OCI-LY7 (cell line): ENCODE measurements at regions not wholly inside any gene's neighbourhood (a gene's known extent, or its start where the extent isn't known, plus 50 kb on each side); places are given as distances from the start of the nearest gene placed in this dataset.

ENCODE experiments used
- BruUV-seq: library from RNA; stranded (reverse); fragments of 400-500 nt; replicated peaks from 2 replicates; lab custom pipeline; 2021; lab: Mats Ljungman, UMichigan
- CTCF ChIA-PET: fragments of 300-600 bp; sonication (Branson Sonifier 250); formaldehyde crosslinking; loops from one replicate; lab custom pipeline; 2022; ENCODE audit warnings: antibody characterized with exemption; ENCODE audit not compliant: unreplicated experiment; lab: Charles Lee
- POLR2A ChIA-PET: fragments of 300-600 bp; sonication (Branson Sonifier 250); formaldehyde crosslinking; loops from one replicate; lab custom pipeline; 2022; ENCODE audit warnings: antibody characterized with exemption; lab: Charles Lee
- DNase-seq: peaks from one replicate; pipeline ENCODE4 v3.0.0-alpha.2; 2015; ENCODE audit warnings: low spot score
- H2AFZ ChIP-seq: fragments of 200-600 bp; sonication (generic), shearing (Covaris generic); 2 replicates; pipeline ENCODE4 v1.6.1; 2014; ENCODE audit warnings: mild to moderate bottlenecking, antibody characterized with exemption, low read length, moderate library complexity
- H3K27ac ChIP-seq: fragments of 200-600 bp; sonication (generic); 2 replicates; pipeline ENCODE4 v1.5.1; 2014; ENCODE audit warnings: mixed run types, low read depth, mild to moderate bottlenecking, moderate library complexity, low read length, inconsistent platforms; ENCODE audit not compliant: poor library complexity, severe bottlenecking
- H3K36me3 ChIP-seq: fragments of 200-600 bp; sonication (generic); 2 replicates; pipeline ENCODE4 v1.6.1; 2014; ENCODE audit warnings: mild to moderate bottlenecking, antibody characterized with exemption, low read length, moderate library complexity, mixed read lengths; ENCODE audit not compliant: insufficient read depth
- H3K4me1 ChIP-seq: fragments of 200-600 bp; sonication (generic); 2 replicates; pipeline ENCODE4 v1.5.1; 2014; ENCODE audit warnings: mild to moderate bottlenecking, low read length; ENCODE audit not compliant: insufficient read depth, poor library complexity, severe bottlenecking
- H3K4me2 ChIP-seq: fragments of 200-600 bp; sonication (generic); 2 replicates; pipeline ENCODE4 v1.6.1; 2014; ENCODE audit warnings: mild to moderate bottlenecking, low read length
- H3K4me3 ChIP-seq: fragments of 200-600 bp; sonication (generic); 2 replicates; pipeline ENCODE4 v1.5.1; 2014; ENCODE audit warnings: mild to moderate bottlenecking, low read depth, low read length; ENCODE audit not compliant: poor library complexity, severe bottlenecking
- H3K79me2 ChIP-seq: fragments of 200-600 bp; sonication (generic); 2 replicates; pipeline ENCODE4 v1.6.1; 2016; ENCODE audit warnings: low read depth, mild to moderate bottlenecking, low read length, moderate library complexity, mixed read lengths; ENCODE audit not compliant: insufficient read depth
- H3K9me2 ChIP-seq: fragments of 200-600 bp; sonication (generic); 2 replicates; pipeline ENCODE4 v1.6.1; 2016; ENCODE audit warnings: mild to moderate bottlenecking, low read length, mixed read lengths; ENCODE audit not compliant: insufficient read depth
- H3K9me3 ChIP-seq: fragments of 200-600 bp; sonication (generic); 2 replicates; pipeline ENCODE4 v1.6.1; 2014; ENCODE audit warnings: mild to moderate bottlenecking, mixed run types, low read length, mixed read lengths
- H4K20me1 ChIP-seq: fragments of 200-600 bp; sonication (generic); 2 replicates; pipeline ENCODE4 v1.6.1; 2014; ENCODE audit warnings: mild to moderate bottlenecking, antibody characterized with exemption, low read length, moderate library complexity, mixed read lengths; ENCODE audit not compliant: insufficient read depth
- EZH2phosphoT487 ChIP-seq: fragments of 200-600 bp; sonication (generic); IDR thresholded peaks from 2 replicates; pipeline ENCODE4 v1.6.1; 2018; ENCODE audit warnings: low read depth, borderline replicate concordance, mild to moderate bottlenecking, mixed run types, antibody characterized with exemption, low read length, moderate library complexity, mixed read lengths
- intact Hi-C: fragments of 100-400 bp; cut with micrococcal nuclease; formaldehyde crosslinking; loops from one replicate; pipeline ENCODE4 v1.10.0; 2022; ENCODE audit not compliant: unreplicated experiment
- TF ChIP-seq, protein P1 (sequence below): fragments of 200-600 bp; sonication (generic); conservative IDR thresholded peaks from 2 replicates; pipeline ENCODE4 v1.5.1; 2014; ENCODE audit warnings: mild to moderate bottlenecking, antibody characterized with exemption, low read length, moderate library complexity, mixed read lengths

DNA sequence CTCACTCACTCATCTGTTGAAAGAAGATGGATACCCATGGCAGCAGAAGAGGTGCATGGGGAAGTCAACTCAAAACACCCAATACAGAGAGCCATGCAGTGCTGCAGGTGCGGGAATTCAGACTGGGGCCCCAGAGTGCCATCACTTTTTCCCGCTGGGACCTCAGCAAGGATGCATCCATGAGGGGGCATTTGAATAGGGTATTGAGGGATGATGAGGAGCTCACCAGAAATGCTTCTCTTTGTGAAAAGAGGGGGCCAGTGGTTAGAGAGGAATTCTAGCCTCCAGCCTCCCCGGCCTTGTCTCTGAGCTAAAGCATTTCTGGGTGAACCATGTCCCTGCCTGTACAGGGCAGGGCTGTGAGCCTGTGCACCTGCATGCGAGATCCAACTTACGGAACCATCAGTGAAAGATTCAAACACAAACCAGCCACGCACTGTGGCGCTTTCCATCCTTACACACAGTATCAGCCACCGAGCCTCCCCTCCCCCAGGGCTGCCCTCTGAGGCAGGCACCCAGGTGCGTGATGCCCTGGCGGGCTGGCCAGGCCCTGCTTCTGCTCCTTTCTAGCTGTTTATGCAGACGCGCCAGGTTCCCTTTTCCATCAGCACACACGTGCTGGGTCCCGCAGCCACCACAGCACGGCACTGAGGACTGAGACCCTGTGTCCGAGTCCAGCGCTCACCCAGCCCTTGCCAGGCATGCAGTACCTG lies 1177.2 kb downstream of the BRD1 start:
- H3K9me2 ChIP-seq: no peaks in the 10 kb centered on the region
- DNase-seq: no peak
- H3K9me3 ChIP-seq: no peaks in the 10 kb centered on the region
- no peak overlapping the region for H2AFZ ChIP-seq
- no peaks in the 10 kb centered on the region for H4K20me1 ChIP-seq
- CTCF ChIA-PET: no interaction called here
- POLR2A ChIA-PET: no interaction called here
- intact Hi-C loops: no loop called here
- no peak for TF ChIP-seq EZH2phosphoT487
- TF ChIP-seq, protein P1, sequence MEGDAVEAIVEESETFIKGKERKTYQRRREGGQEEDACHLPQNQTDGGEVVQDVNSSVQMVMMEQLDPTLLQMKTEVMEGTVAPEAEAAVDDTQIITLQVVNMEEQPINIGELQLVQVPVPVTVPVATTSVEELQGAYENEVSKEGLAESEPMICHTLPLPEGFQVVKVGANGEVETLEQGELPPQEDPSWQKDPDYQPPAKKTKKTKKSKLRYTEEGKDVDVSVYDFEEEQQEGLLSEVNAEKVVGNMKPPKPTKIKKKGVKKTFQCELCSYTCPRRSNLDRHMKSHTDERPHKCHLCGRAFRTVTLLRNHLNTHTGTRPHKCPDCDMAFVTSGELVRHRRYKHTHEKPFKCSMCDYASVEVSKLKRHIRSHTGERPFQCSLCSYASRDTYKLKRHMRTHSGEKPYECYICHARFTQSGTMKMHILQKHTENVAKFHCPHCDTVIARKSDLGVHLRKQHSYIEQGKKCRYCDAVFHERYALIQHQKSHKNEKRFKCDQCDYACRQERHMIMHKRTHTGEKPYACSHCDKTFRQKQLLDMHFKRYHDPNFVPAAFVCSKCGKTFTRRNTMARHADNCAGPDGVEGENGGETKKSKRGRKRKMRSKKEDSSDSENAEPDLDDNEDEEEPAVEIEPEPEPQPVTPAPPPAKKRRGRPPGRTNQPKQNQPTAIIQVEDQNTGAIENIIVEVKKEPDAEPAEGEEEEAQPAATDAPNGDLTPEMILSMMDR: no peak
- no peak overlapping the region for H3K27ac ChIP-seq
- H3K4me1 ChIP-seq: no peaks in the 10 kb centered on the region
- BruUV-seq: no TSS peak
- no peaks in the 10 kb centered on the region for H3K36me3 ChIP-seq
- H3K4me2 ChIP-seq: no peak overlapping the region
- H3K4me3 ChIP-seq: no peak overlapping the region
- H3K79me2 ChIP-seq: no peaks in the 10 kb centered on the region

DNA sequence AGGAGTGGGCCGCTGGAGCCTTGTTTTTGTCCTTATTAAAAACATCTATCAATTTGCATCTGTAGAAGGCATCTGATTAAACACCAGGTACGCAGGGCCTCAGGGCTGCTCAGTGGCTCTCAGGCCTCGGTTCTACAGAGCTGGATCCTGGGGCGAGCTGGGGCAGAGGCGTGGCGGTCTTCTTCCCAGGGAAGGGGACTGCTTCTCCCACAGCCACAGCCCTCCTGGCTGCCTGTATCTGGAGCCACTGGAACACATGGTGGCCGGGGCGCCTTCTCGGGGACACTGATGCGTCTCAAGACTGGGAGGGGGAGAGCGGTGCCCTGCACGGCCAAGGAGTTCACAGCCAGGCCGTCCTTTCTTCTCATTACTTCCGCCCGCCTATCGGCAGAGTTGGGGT lies 1178.2 kb downstream of the BRD1 start:
- no peaks in the 10 kb centered on the region for H3K9me2 ChIP-seq
- no peak overlapping the region for H2AFZ ChIP-seq
- no TSS peak for BruUV-seq
- no peak overlapping the region for H3K4me3 ChIP-seq
- ChIA-PET POLR2A (no interaction called here), CTCF (no interaction called here)
- H3K4me2 ChIP-seq: no peak overlapping the region
- H3K27ac ChIP-seq: no peak overlapping the region
- no peaks in the 10 kb centered on the region for H3K9me3 ChIP-seq
- DNase-seq: no peak
- intact Hi-C loops: no loop called here
- no peaks in the 10 kb centered on the region for H4K20me1 ChIP-seq
- no peaks in the 10 kb centered on the region for H3K79me2 ChIP-seq
- no peaks in the 10 kb centered on the region for H3K36me3 ChIP-seq
- no peak for TF ChIP-seq EZH2phosphoT487
- TF ChIP-seq, protein P1: no peak
- no peaks in the 10 kb centered on the region for H3K4me1 ChIP-seq

DNA sequence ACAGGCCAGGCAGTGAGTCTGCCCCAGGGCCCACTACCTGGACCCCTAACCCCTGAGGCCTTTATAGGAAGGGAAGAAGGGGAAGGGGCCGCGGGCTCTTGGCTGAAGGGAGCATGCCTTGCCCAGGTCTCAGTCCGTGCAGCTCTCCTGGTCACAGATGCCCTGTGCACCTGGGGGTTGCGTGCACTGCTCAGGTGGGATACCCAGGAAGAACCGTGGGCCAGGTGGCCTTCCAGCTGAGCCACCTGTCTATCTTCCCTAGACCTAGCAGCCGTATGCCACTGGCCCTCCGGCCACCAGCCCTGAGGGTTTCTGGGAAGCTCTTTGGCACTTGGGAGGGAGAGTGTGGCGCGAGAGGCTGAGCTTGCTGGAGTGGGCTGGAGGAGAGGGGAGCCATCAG lies 1178.6 kb downstream of the BRD1 start:
- intact Hi-C loops: no loop called here
- Histone ChIP-seq H3K79me2 (no peaks in the 10 kb centered on the region), H3K9me3 (no peaks in the 10 kb centered on the region), H4K20me1 (no peaks in the 10 kb centered on the region), H3K27ac (no peak overlapping the region), H3K36me3 (no peaks in the 10 kb centered on the region), H3K4me2 (no peak overlapping the region), H3K4me3 (no peak overlapping the region), H2AFZ (no peak overlapping the region), H3K4me1 (no peaks in the 10 kb centered on the region), H3K9me2 (no peaks in the 10 kb centered on the region)
- BruUV-seq: no TSS peak
- no peak for DNase-seq
- TF ChIP-seq, protein P1: no peak
- TF ChIP-seq EZH2phosphoT487: no peak
- ChIA-PET CTCF (no interaction called here), POLR2A (no interaction called here)
